ENCODE measurements at regions not wholly inside any gene's neighbourhood (a gene's known extent, or its start where the extent isn't known, plus 50 kb on each side); places are given as distances from the start of the nearest gene placed in this dataset.

- Histone ChIP-seq H2AFZ (ENCODE audit: low read depth, low read length) (no peak overlapping the region), H3K79me2 (replicated peaks; ENCODE audit: insufficient read depth, low read length) (no peaks in the 10 kb centered on the region), H3F3A (ENCODE audit: insufficient read depth, low read length, poor library complexity, severe bottlenecking) (no peaks in the 10 kb centered on the region), H4K20me1 (ENCODE audit: insufficient read depth) (no peaks in the 10 kb centered on the region), H3K4me3 (ENCODE audit: low read length) (no peak overlapping the region), H3K9me3 (ENCODE audit: low read length) (no peaks in the 10 kb centered on the region), H3K27ac (ENCODE audit: low read length) (no peak overlapping the region), H3K36me3 (ENCODE audit: insufficient read depth, low read length) (no peaks in the 10 kb centered on the region), H3K9me2 (ENCODE audit: insufficient read depth, low read length) (no peaks in the 10 kb centered on the region), H3K27me3 (ENCODE audit: insufficient read depth, low read depth, low read length) (no peaks in the 10 kb centered on the region), H3K4me2 (ENCODE audit: low read length) (no peak overlapping the region), H3K9ac (ENCODE audit: low read length) (no peak overlapping the region)
- TF ChIP-seq REST (IDR thresholded peaks at IDR 0.05; ENCODE audit: borderline replicate concordance) (no peak), EP300 (conservative IDR thresholded peaks at IDR 0.05; ENCODE audit: poor library complexity, severe bottlenecking) (no peak), RAD21 (conservative IDR thresholded peaks at IDR 0.05) (no peak), EZH2 (IDR thresholded peaks at IDR 0.05; ENCODE audit: borderline replicate concordance, insufficient read depth, low read length, poor library complexity, severe bottlenecking) (no peak), MXI1 (conservative IDR thresholded peaks at IDR 0.05; ENCODE audit: poor library complexity, severe bottlenecking) (no peak)
Measured at GRCh38 chr7:41048771-41049170, 654.1 kb downstream of the INHBA start.

- Histone ChIP-seq H2AFZ (ENCODE audit: low read depth, low read length) (no peak overlapping the region), H3K9me2 (ENCODE audit: insufficient read depth, low read length) (no peaks in the 10 kb centered on the region), H4K20me1 (ENCODE audit: insufficient read depth) (no peaks in the 10 kb centered on the region), H3K27ac (ENCODE audit: low read length) (no peak overlapping the region), H3K4me2 (ENCODE audit: low read length) (no peak overlapping the region), H3K79me2 (replicated peaks; ENCODE audit: insufficient read depth, low read length) (no peaks in the 10 kb centered on the region), H3K27me3 (ENCODE audit: insufficient read depth, low read depth, low read length) (no peaks in the 10 kb centered on the region), H3K9me3 (ENCODE audit: low read length) (no peaks in the 10 kb centered on the region), H3K36me3 (ENCODE audit: insufficient read depth, low read length) (no peaks in the 10 kb centered on the region), H3K4me3 (ENCODE audit: low read length) (no peak overlapping the region), H3K9ac (ENCODE audit: low read length) (no peak overlapping the region), H3F3A (ENCODE audit: insufficient read depth, low read length, poor library complexity, severe bottlenecking) (no peaks in the 10 kb centered on the region)
- no peak for TF ChIP-seq EZH2 (IDR thresholded peaks at IDR 0.05; ENCODE audit: borderline replicate concordance, insufficient read depth, low read length, poor library complexity, severe bottlenecking)
- TF ChIP-seq EP300 (conservative IDR thresholded peaks at IDR 0.05; ENCODE audit: poor library complexity, severe bottlenecking), result no peak
- no peak for TF ChIP-seq POLR2AphosphoS5 (IDR thresholded peaks at IDR 0.05)
- TF ChIP-seq, protein P1, sequence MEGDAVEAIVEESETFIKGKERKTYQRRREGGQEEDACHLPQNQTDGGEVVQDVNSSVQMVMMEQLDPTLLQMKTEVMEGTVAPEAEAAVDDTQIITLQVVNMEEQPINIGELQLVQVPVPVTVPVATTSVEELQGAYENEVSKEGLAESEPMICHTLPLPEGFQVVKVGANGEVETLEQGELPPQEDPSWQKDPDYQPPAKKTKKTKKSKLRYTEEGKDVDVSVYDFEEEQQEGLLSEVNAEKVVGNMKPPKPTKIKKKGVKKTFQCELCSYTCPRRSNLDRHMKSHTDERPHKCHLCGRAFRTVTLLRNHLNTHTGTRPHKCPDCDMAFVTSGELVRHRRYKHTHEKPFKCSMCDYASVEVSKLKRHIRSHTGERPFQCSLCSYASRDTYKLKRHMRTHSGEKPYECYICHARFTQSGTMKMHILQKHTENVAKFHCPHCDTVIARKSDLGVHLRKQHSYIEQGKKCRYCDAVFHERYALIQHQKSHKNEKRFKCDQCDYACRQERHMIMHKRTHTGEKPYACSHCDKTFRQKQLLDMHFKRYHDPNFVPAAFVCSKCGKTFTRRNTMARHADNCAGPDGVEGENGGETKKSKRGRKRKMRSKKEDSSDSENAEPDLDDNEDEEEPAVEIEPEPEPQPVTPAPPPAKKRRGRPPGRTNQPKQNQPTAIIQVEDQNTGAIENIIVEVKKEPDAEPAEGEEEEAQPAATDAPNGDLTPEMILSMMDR (IDR thresholded peaks at IDR 0.05; ENCODE audit: poor library complexity, severe bottlenecking), result no peak
- no peak for TF ChIP-seq RAD21 (conservative IDR thresholded peaks at IDR 0.05)
- no peak for TF ChIP-seq TAF1 (IDR thresholded peaks at IDR 0.05; ENCODE audit: low read depth)
- no peak for TF ChIP-seq MXI1 (conservative IDR thresholded peaks at IDR 0.05; ENCODE audit: poor library complexity, severe bottlenecking)
- no peak for TF ChIP-seq SMC3 (conservative IDR thresholded peaks at IDR 0.05; ENCODE audit: poor library complexity)
- no peak for TF ChIP-seq REST (IDR thresholded peaks at IDR 0.05; ENCODE audit: borderline replicate concordance)
Measured at GRCh38 chr7:41047789-41048191, 655.1 kb downstream of the INHBA start.

Measured in neural cell (in vitro differentiated cells).